ENCODE measurements at regions not wholly inside any gene's neighbourhood (a gene's known extent, or its start where the extent isn't known, plus 50 kb on each side); places are given as distances from the start of the nearest gene placed in this dataset.

DNA sequence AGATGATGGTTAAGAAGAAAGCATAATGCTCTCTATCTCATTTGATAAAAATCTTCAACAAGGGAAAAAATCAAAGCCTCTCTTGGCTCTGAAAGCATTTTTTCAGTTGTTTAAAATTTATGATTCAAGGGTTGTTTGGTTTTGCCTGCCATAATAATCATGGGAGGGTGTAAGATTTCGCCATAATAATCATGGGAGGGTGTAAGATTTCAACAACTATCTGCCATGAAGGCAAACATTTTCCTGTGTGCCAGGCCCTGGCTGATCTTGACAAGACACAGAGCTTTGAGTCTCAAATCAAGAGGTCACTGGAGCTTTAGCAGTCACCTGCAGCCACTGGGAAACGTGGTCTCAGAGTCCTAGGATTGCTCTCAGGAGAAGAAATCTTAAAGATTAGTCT lies 175.1 kb upstream of the PIEZO2 start:
- TF ChIP-seq, protein P1, sequence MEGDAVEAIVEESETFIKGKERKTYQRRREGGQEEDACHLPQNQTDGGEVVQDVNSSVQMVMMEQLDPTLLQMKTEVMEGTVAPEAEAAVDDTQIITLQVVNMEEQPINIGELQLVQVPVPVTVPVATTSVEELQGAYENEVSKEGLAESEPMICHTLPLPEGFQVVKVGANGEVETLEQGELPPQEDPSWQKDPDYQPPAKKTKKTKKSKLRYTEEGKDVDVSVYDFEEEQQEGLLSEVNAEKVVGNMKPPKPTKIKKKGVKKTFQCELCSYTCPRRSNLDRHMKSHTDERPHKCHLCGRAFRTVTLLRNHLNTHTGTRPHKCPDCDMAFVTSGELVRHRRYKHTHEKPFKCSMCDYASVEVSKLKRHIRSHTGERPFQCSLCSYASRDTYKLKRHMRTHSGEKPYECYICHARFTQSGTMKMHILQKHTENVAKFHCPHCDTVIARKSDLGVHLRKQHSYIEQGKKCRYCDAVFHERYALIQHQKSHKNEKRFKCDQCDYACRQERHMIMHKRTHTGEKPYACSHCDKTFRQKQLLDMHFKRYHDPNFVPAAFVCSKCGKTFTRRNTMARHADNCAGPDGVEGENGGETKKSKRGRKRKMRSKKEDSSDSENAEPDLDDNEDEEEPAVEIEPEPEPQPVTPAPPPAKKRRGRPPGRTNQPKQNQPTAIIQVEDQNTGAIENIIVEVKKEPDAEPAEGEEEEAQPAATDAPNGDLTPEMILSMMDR (IDR thresholded peaks at IDR 0.05) = no peak
- no peak for TF ChIP-seq EP300 (IDR thresholded peaks at IDR 0.05)
- no peak for TF ChIP-seq POLR2A (IDR thresholded peaks at IDR 0.05)

Data from ovary (tissue), 3 donors.